HUES6 (cell line): ENCODE measurements at regions not wholly inside any gene's neighbourhood (a gene's known extent, or its start where the extent isn't known, plus 50 kb on each side); places are given as distances from the start of the nearest gene placed in this dataset.

Source experiments
- H3K27ac ChIP-seq: 2 replicates; pipeline ENCODE4 v1.7.0; 2013; ENCODE audit warnings: low read depth, mild to moderate bottlenecking, low read length, inconsistent platforms
- H3K27me3 ChIP-seq: 2 replicates; pipeline ENCODE4 v1.6.1; 2013; ENCODE audit warnings: low read length; ENCODE audit not compliant: control insufficient read depth, insufficient read depth
- H3K36me3 ChIP-seq: 2 replicates; pipeline ENCODE4 v1.6.1; 2013; ENCODE audit warnings: low read length; ENCODE audit not compliant: control insufficient read depth, insufficient read depth
- H3K4me1 ChIP-seq: 2 replicates; pipeline ENCODE4 v1.6.1; 2013; ENCODE audit warnings: low read length; ENCODE audit not compliant: control insufficient read depth, insufficient read depth
- H3K4me3 ChIP-seq: 2 replicates; pipeline ENCODE4 v1.5.1; 2013; ENCODE audit warnings: low read depth, low read length
- H3K9ac ChIP-seq: one replicate; pipeline ENCODE4 v1.6.1; 2013; ENCODE audit warnings: mild to moderate bottlenecking, low read length
- H3K9me3 ChIP-seq: 2 replicates; pipeline ENCODE4 v1.6.1; 2013; ENCODE audit warnings: low read depth, low read length; ENCODE audit not compliant: control insufficient read depth, insufficient read depth

GRCh38 chr11:79925570-79925969, 484.7 kb upstream of the TENM4 start:
- Histone ChIP-seq H3K36me3 (no peaks in the 10 kb centered on the region), H3K9me3 (no peaks in the 10 kb centered on the region), H3K27me3 (no peaks in the 10 kb centered on the region; the same call in 1 of the 2 replicates), H3K4me1 (no peaks in the 10 kb centered on the region), H3K4me3 (no peak overlapping the region), H3K27ac (no peak overlapping the region), H3K9ac (no peak overlapping the region)

GRCh38 chr11:79922641-79923040, 481.8 kb upstream of the TENM4 start:
- Histone ChIP-seq H3K9me3 (no peaks in the 10 kb centered on the region), H3K27ac (no peak overlapping the region), H3K4me3 (no peak overlapping the region), H3K36me3 (no peaks in the 10 kb centered on the region), H3K9ac (no peak overlapping the region), H3K4me1 (no peaks in the 10 kb centered on the region), H3K27me3 (no peaks in the 10 kb centered on the region; the same call in 1 of the 2 replicates)

GRCh38 chr11:79920480-79920879, 479.6 kb upstream of the TENM4 start:
- Histone ChIP-seq H3K9ac (no peak overlapping the region), H3K9me3 (no peaks in the 10 kb centered on the region), H3K4me3 (no peak overlapping the region), H3K27me3 (no peaks in the 10 kb centered on the region), H3K27ac (no peak overlapping the region), H3K4me1 (no peaks in the 10 kb centered on the region), H3K36me3 (no peaks in the 10 kb centered on the region)

- Histone ChIP-seq H3K9me3 (no peaks in the 10 kb centered on the region), H3K4me3 (no peak overlapping the region), H3K27ac (no peak overlapping the region), H3K36me3 (no peaks in the 10 kb centered on the region), H3K9ac (no peak overlapping the region), H3K4me1 (no peaks in the 10 kb centered on the region), H3K27me3 (no peaks in the 10 kb centered on the region)
These were observed 478.5 kb upstream of the TENM4 start for GRCh38 chr11:79919350-79919749.

- Histone ChIP-seq H3K4me3 (no peak overlapping the region), H3K9ac (no peak overlapping the region)
These were observed 478.0 kb upstream of the TENM4 start for GRCh38 chr11:79918846-79919245.

GRCh38 chr11:79906164-79906563, 465.3 kb upstream of the TENM4 start:
- Histone ChIP-seq H3K4me3 (no peak overlapping the region), H3K9me3 (0 out of 2 replicates have a peak, but pooled peaks cover 6% of the 10 kb centered on the region), H3K27ac (no peak overlapping the region), H3K27me3 (no peaks in the 10 kb centered on the region), H3K4me1 (peaks cover 4% of the 10 kb centered on the region; the same call in 1 of the 2 replicates), H3K36me3 (no peaks in the 10 kb centered on the region), H3K9ac (no peak overlapping the region)

More at GRCh38 chr11:79918846-79919245, 478.0 kb upstream of the TENM4 start:
- no peaks in the 10 kb centered on the region for H3K4me1 ChIP-seq
- H3K36me3 ChIP-seq = no peaks in the 10 kb centered on the region
- H3K27me3 ChIP-seq = no peaks in the 10 kb centered on the region
- H3K9me3 ChIP-seq = no peaks in the 10 kb centered on the region
- no peak overlapping the region for H3K27ac ChIP-seq

GRCh38 chr11:79902493-79902892, 461.7 kb upstream of the TENM4 start:
- Histone ChIP-seq H3K4me1 (peaks cover 4% of the 10 kb centered on the region; the same call in 1 of the 2 replicates), H3K27me3 (no peaks in the 10 kb centered on the region)

GRCh38 chr11:79897896-79898295, 457.1 kb upstream of the TENM4 start:
- H3K4me1 ChIP-seq = no peaks in the 10 kb centered on the region
- no peak overlapping the region for H3K4me3 ChIP-seq
- H3K36me3 ChIP-seq = no peaks in the 10 kb centered on the region
- H3K9me3 ChIP-seq = no peaks in the 10 kb centered on the region
- H3K27me3 ChIP-seq = no peaks in the 10 kb centered on the region
- H3K9ac ChIP-seq = no peak overlapping the region
- H3K27ac ChIP-seq = no peak overlapping the region

More at GRCh38 chr11:79902493-79902892, 461.7 kb upstream of the TENM4 start:
- no peak overlapping the region for H3K4me3 ChIP-seq
- no peaks in the 10 kb centered on the region for H3K9me3 ChIP-seq
- no peaks in the 10 kb centered on the region for H3K36me3 ChIP-seq
- H3K27ac ChIP-seq = no peak overlapping the region
- no peak overlapping the region for H3K9ac ChIP-seq

- Histone ChIP-seq H3K9ac (no peak overlapping the region), H3K36me3 (no peaks in the 10 kb centered on the region), H3K4me3 (no peak overlapping the region), H3K9me3 (no peaks in the 10 kb centered on the region), H3K27ac (no peak overlapping the region), H3K4me1 (no peaks in the 10 kb centered on the region), H3K27me3 (no peaks in the 10 kb centered on the region)
These were observed 455.4 kb upstream of the TENM4 start for GRCh38 chr11:79896258-79896657.

- Histone ChIP-seq H3K9ac (no peak overlapping the region), H3K27me3 (no peaks in the 10 kb centered on the region), H3K4me1 (no peaks in the 10 kb centered on the region), H3K9me3 (no peaks in the 10 kb centered on the region), H3K4me3 (no peak overlapping the region), H3K27ac (no peak overlapping the region), H3K36me3 (no peaks in the 10 kb centered on the region)
These were observed 453.3 kb upstream of the TENM4 start for GRCh38 chr11:79894111-79894510.

GRCh38 chr11:79890272-79890671, 449.4 kb upstream of the TENM4 start:
- no peak overlapping the region for H3K27ac ChIP-seq
- 0 out of 2 replicates have a peak, but pooled peaks cover 5% of the 10 kb centered on the region for H3K27me3 ChIP-seq
- no peak overlapping the region for H3K4me3 ChIP-seq
- H3K9ac ChIP-seq = no peak overlapping the region
- no peaks in the 10 kb centered on the region for H3K4me1 ChIP-seq
- no peaks in the 10 kb centered on the region for H3K36me3 ChIP-seq
- no peaks in the 10 kb centered on the region for H3K9me3 ChIP-seq

GRCh38 chr11:79864882-79865281, 424.1 kb upstream of the TENM4 start:
- no peaks in the 10 kb centered on the region; the same call in 1 of the 2 replicates for H3K27me3 ChIP-seq
- no peak overlapping the region for H3K9ac ChIP-seq
- no peak overlapping the region for H3K27ac ChIP-seq
- H3K36me3 ChIP-seq = no peaks in the 10 kb centered on the region
- H3K9me3 ChIP-seq = no peaks in the 10 kb centered on the region
- peaks cover 3% of the 10 kb centered on the region; the same call in 1 of the 2 replicates for H3K4me1 ChIP-seq
- no peak overlapping the region for H3K4me3 ChIP-seq
